Calu3 (cell line): ENCODE measurements at regions not wholly inside any gene's neighbourhood (a gene's known extent, or its start where the extent isn't known, plus 50 kb on each side); places are given as distances from the start of the nearest gene placed in this dataset.

Experiments
- BruUV-seq: library from RNA; stranded (reverse); fragments of 400-500 nt; replicated peaks from 2 replicates; lab custom pipeline; 2021; lab: Mats Ljungman, UMichigan
- CTCF ChIA-PET: fragments of 300-600 bp; sonication (Branson Sonifier 250); formaldehyde crosslinking; loops from one replicate; lab custom pipeline; 2022; ENCODE audit warnings: antibody characterized with exemption; lab: Charles Lee
- DNase-seq: peaks from one replicate; pipeline ENCODE4 v3.0.0; 2022
- H3K27ac Mint-ChIP-seq: one replicate; pipeline ENCODE4 v1.8.0; 2022; ENCODE audit warnings: mixed read lengths; ENCODE audit not compliant: unreplicated experiment
- H3K27me3 Mint-ChIP-seq: one replicate; pipeline ENCODE4 v1.8.0; 2022; ENCODE audit warnings: mixed read lengths; ENCODE audit not compliant: unreplicated experiment
- H3K36me3 Mint-ChIP-seq: one replicate; pipeline ENCODE4 v1.8.0; 2022; ENCODE audit warnings: mild to moderate bottlenecking, moderate library complexity, mixed read lengths; ENCODE audit not compliant: insufficient read depth, unreplicated experiment
- H3K4me1 Mint-ChIP-seq: one replicate; pipeline ENCODE4 v1.8.0; 2022; ENCODE audit warnings: mild to moderate bottlenecking, low read depth, mixed read lengths; ENCODE audit not compliant: unreplicated experiment
- H3K4me3 Mint-ChIP-seq: one replicate; pipeline ENCODE4 v1.8.0; 2022; ENCODE audit warnings: mild to moderate bottlenecking, low read depth, moderate library complexity, mixed read lengths; ENCODE audit not compliant: unreplicated experiment
- H3K9me3 Mint-ChIP-seq: one replicate; pipeline ENCODE4 v1.8.0; 2022; ENCODE audit warnings: low read depth, mixed read lengths; ENCODE audit not compliant: unreplicated experiment
- CTCF ChIP-seq: fragments of 200-600 bp; IDR thresholded peaks from one replicate; pipeline ENCODE4 v1.8.0; 2022; ENCODE audit warnings: antibody characterized with exemption; ENCODE audit not compliant: unreplicated experiment
- intact Hi-C: fragments of 100-400 bp; cut with micrococcal nuclease; formaldehyde crosslinking; loops from one replicate; pipeline ENCODE4 v1.10.0; 2022; ENCODE audit not compliant: unreplicated experiment

GRCh38 chr4:181350615-181351415 is 892.4 kb upstream of the TENM3 start:
- no peak for DNase-seq
- no peak overlapping the region for H3K4me3 Mint-ChIP-seq
- no peaks in the 10 kb centered on the region for H3K4me1 Mint-ChIP-seq
- no TSS peak for BruUV-seq
- H3K36me3 Mint-ChIP-seq, result no peaks in the 10 kb centered on the region
- H3K27ac Mint-ChIP-seq, result no peak overlapping the region
- TF ChIP-seq CTCF, result no peak
- no peaks in the 10 kb centered on the region for H3K27me3 Mint-ChIP-seq
- intact Hi-C loops, result no loop called here
- no peaks in the 10 kb centered on the region for H3K9me3 Mint-ChIP-seq
- CTCF ChIA-PET, result no interaction called here

- no peak for TF ChIP-seq CTCF
- BruUV-seq, result no TSS peak
- H3K4me1 Mint-ChIP-seq, result no peaks in the 10 kb centered on the region
- no peaks in the 10 kb centered on the region for H3K36me3 Mint-ChIP-seq
- no peak overlapping the region for H3K4me3 Mint-ChIP-seq
- H3K27me3 Mint-ChIP-seq, result no peaks in the 10 kb centered on the region
- DNase-seq, result no peak
- no peak overlapping the region for H3K27ac Mint-ChIP-seq
- CTCF ChIA-PET, result no interaction called here
- no peaks in the 10 kb centered on the region for H3K9me3 Mint-ChIP-seq
- intact Hi-C loops, result no loop called here
Measured at GRCh38 chr4:181364504-181364903, 878.7 kb upstream of the TENM3 start.

- Mint-ChIP-seq H3K36me3 (no peaks in the 10 kb centered on the region), H3K4me3 (no peak overlapping the region), H3K9me3 (no peaks in the 10 kb centered on the region), H3K4me1 (no peaks in the 10 kb centered on the region), H3K27ac (no peak overlapping the region), H3K27me3 (no peaks in the 10 kb centered on the region)
- TF ChIP-seq CTCF, result no peak
- intact Hi-C loops, result no loop called here
- BruUV-seq, result no TSS peak
- CTCF ChIA-PET, result no interaction called here
- DNase-seq, result no peak
Measured at GRCh38 chr4:181365671-181366070, 877.5 kb upstream of the TENM3 start.

GRCh38 chr4:181372014-181372413 is 871.2 kb upstream of the TENM3 start:
- Mint-ChIP-seq H3K4me3 (no peak overlapping the region), H3K4me1 (no peaks in the 10 kb centered on the region), H3K36me3 (no peaks in the 10 kb centered on the region), H3K9me3 (no peaks in the 10 kb centered on the region), H3K27me3 (no peaks in the 10 kb centered on the region), H3K27ac (no peak overlapping the region)
- no TSS peak for BruUV-seq
- CTCF ChIA-PET, result no interaction called here
- intact Hi-C loops, result no loop called here
- no peak for TF ChIP-seq CTCF
- no peak for DNase-seq
